ENCODE measurements at regions not wholly inside any gene's neighbourhood (a gene's known extent, or its start where the extent isn't known, plus 50 kb on each side); places are given as distances from the start of the nearest gene placed in this dataset.

- TF ChIP-seq CTCF (IDR thresholded peaks at IDR 0.05) (no peak), EZH2 (IDR thresholded peaks at IDR 0.05; ENCODE audit: borderline replicate concordance, insufficient read depth, low read depth, low read length, poor library complexity, severe bottlenecking) (no peak)
These were observed 188.2 kb upstream of the RMST start for GRCh38 chr12:97274386-97274785.

Data from B cell (primary cell).